ENCODE measurements at regions not wholly inside any gene's neighbourhood (a gene's known extent, or its start where the extent isn't known, plus 50 kb on each side); places are given as distances from the start of the nearest gene placed in this dataset.

DNA sequence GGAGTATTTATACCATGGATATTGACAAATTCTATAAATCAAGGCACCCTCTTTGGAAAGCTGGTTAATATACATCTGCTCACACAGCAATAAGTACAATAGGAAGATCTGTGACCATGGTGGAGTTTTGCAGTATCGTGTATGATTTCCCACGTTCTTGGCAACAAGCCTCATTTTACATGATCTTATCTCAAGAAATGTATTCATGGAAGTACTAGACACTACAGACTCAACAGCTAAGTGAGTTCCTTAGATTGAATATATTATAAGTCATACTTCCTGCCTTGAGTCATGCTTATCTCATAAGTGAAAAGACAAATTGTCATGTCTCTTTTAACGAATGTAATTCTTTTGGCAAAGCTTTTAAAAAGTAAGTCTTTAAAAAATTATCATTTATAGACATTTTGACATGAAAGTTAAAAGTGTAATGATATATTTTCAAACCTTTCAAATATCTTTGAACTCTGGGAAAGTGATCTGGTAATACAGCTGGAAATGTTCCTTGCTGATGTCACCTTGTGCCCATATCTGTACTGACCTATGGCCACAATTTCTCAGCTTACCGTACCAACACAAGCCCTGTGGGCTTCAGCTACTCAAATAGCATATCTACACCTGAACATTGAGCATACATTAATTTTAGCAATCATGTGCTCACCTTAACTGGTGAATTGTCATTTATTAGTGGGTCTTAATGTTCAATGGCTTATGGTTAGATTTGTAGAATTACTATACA, 130.3 kb upstream of the TMC3 start:
- ChIA-PET POLR2A (no interaction called here), CTCF (no interaction called here)
- peaks cover 10% of the 10 kb centered on the region for H3K27me3 Mint-ChIP-seq (ENCODE audit: insufficient read depth, unreplicated experiment)
- no peaks in the 10 kb centered on the region for H3K36me3 Mint-ChIP-seq (ENCODE audit: insufficient read depth, unreplicated experiment)
- Histone ChIP-seq H3K36me3 (ENCODE audit: control insufficient read depth, insufficient read depth, low read length) (no peaks in the 10 kb centered on the region), H3K9me3 (no peaks in the 10 kb centered on the region), H3K4me3 (ENCODE audit: low read depth, low read length) (no peak overlapping the region), H3K27me3 (replicated peaks; ENCODE audit: control insufficient read depth, insufficient read depth, low read length) (no peaks in the 10 kb centered on the region), H3K4me1 (no peaks in the 10 kb centered on the region)
- intact Hi-C loops (cut with micrococcal nuclease; ENCODE audit: unreplicated experiment), result no loop called here
- no peak for DNase-seq
- H3K4me3 Mint-ChIP-seq (ENCODE audit: unreplicated experiment), result no peak overlapping the region
- no peaks in the 10 kb centered on the region for H3K9me3 Mint-ChIP-seq (ENCODE audit: unreplicated experiment)
- no TSS peak for BruUV-seq (replicated peaks)
- no peak for TF ChIP-seq CTCF (IDR thresholded peaks at IDR 0.05; ENCODE audit: insufficient read depth in 1 of 2, low read depth in 1 of 2, low read length in 1 of 2, severe bottlenecking in 1 of 2, unreplicated experiment in 1 of 2)
- H3K27ac Mint-ChIP-seq (ENCODE audit: unreplicated experiment), result no peak overlapping the region
- no peaks in the 10 kb centered on the region for H3K4me1 Mint-ChIP-seq (ENCODE audit: low read depth, unreplicated experiment)

GRCh38 chr15:81502439-81502838, 128.4 kb upstream of the TMC3 start:
- Mint-ChIP-seq H3K4me1 (ENCODE audit: low read depth, unreplicated experiment) (no peaks in the 10 kb centered on the region), H3K9me3 (ENCODE audit: unreplicated experiment) (peaks cover 10% of the 10 kb centered on the region), H3K27me3 (ENCODE audit: insufficient read depth, unreplicated experiment) (peaks cover 12% of the 10 kb centered on the region), H3K27ac (ENCODE audit: unreplicated experiment) (no peak overlapping the region), H3K36me3 (ENCODE audit: insufficient read depth, unreplicated experiment) (peaks cover 4% of the 10 kb centered on the region), H3K4me3 (ENCODE audit: unreplicated experiment) (no peak overlapping the region)
- DNase-seq, result no peak
- no peaks in the 10 kb centered on the region for H3K27me3 ChIP-seq (replicated peaks; ENCODE audit: control insufficient read depth, insufficient read depth, low read length)
- no TSS peak for BruUV-seq (replicated peaks)
- intact Hi-C loops (cut with micrococcal nuclease; ENCODE audit: unreplicated experiment), result no loop called here
- no peak overlapping the region for H3K4me3 ChIP-seq (ENCODE audit: low read depth, low read length)
- no peaks in the 10 kb centered on the region for H3K9me3 ChIP-seq
- H3K4me1 ChIP-seq, result no peaks in the 10 kb centered on the region
- ChIA-PET CTCF (no interaction called here), POLR2A (no interaction called here)
- H3K36me3 ChIP-seq (ENCODE audit: control insufficient read depth, insufficient read depth, low read length), result no peaks in the 10 kb centered on the region
- TF ChIP-seq CTCF (IDR thresholded peaks at IDR 0.05; ENCODE audit: insufficient read depth in 1 of 2, low read depth in 1 of 2, low read length in 1 of 2, severe bottlenecking in 1 of 2, unreplicated experiment in 1 of 2), result no peak

- H3K4me1 Mint-ChIP-seq (ENCODE audit: low read depth, unreplicated experiment), result no peaks in the 10 kb centered on the region
- intact Hi-C loops (cut with micrococcal nuclease; ENCODE audit: unreplicated experiment), result no loop called here
- no peak overlapping the region for H3K27ac Mint-ChIP-seq (ENCODE audit: unreplicated experiment)
- no peak for TF ChIP-seq CTCF (IDR thresholded peaks at IDR 0.05; ENCODE audit: insufficient read depth in 1 of 2, low read depth in 1 of 2, low read length in 1 of 2, severe bottlenecking in 1 of 2, unreplicated experiment in 1 of 2)
- ChIA-PET POLR2A (no interaction called here), CTCF (no interaction called here)
- Histone ChIP-seq H3K4me3 (ENCODE audit: low read depth, low read length) (no peak overlapping the region), H3K4me1 (no peaks in the 10 kb centered on the region), H3K36me3 (ENCODE audit: control insufficient read depth, insufficient read depth, low read length) (no peaks in the 10 kb centered on the region), H3K27me3 (replicated peaks; ENCODE audit: control insufficient read depth, insufficient read depth, low read length) (no peaks in the 10 kb centered on the region), H3K9me3 (no peaks in the 10 kb centered on the region)
- DNase-seq, result no peak
- no TSS peak for BruUV-seq (replicated peaks)
- H3K4me3 Mint-ChIP-seq (ENCODE audit: unreplicated experiment), result no peak overlapping the region
- H3K27me3 Mint-ChIP-seq (ENCODE audit: insufficient read depth, unreplicated experiment), result peaks cover 8% of the 10 kb centered on the region
- H3K36me3 Mint-ChIP-seq (ENCODE audit: insufficient read depth, unreplicated experiment), result peaks cover 4% of the 10 kb centered on the region
- peaks cover 10% of the 10 kb centered on the region for H3K9me3 Mint-ChIP-seq (ENCODE audit: unreplicated experiment)
Observed at GRCh38 chr15:81500081-81500480, 126.1 kb upstream of the TMC3 start.
